HG02610 (cell line): ENCODE measurements at regions not wholly inside any gene's neighbourhood (a gene's known extent, or its start where the extent isn't known, plus 50 kb on each side); places are given as distances from the start of the nearest gene placed in this dataset.
A peak's percentile ranks its signal among the peaks of the same experiment; 100 is the strongest.
"Not testable (repeated sequence)": the region's sequence is repeated elsewhere in the genome, so short reads cannot be mapped to it uniquely, and the experiment has no call there.

Experiments used
- ATAC-seq: cut with Tn5 transposase; IDR thresholded peaks from one replicate; pipeline ENCODE4 v1.9.1; 2021; ENCODE audit warnings: mild to moderate bottlenecking, moderate library complexity; ENCODE audit not compliant: unreplicated experiment

GRCh38 chr6:105564121-105564902 lies 161.4 kb upstream of the PREP start:
- ATAC-seq: no peak

GRCh38 chr6:105562027-105562426 lies 159.1 kb upstream of the PREP start:
- ATAC-seq: no peak

- ATAC-seq: no peak
Observed at GRCh38 chr6:105561486-105561885, 158.6 kb upstream of the PREP start.

- ATAC-seq: peak; percentile 97
Observed at GRCh38 chr6:105560611-105561066, 157.8 kb upstream of the PREP start.

GRCh38 chr6:105557291-105557690 lies 154.4 kb upstream of the PREP start:
- ATAC-seq: no peak

GRCh38 chr6:105553171-105553570 lies 150.3 kb upstream of the PREP start:
- ATAC-seq: no peak

GRCh38 chr6:105550955-105551620 lies 148.2 kb upstream of the PREP start:
- no peak for ATAC-seq

- ATAC-seq: no peak
Observed at GRCh38 chr6:105546754-105547153, 143.9 kb upstream of the PREP start.

GRCh38 chr6:105545947-105546731 lies 143.3 kb upstream of the PREP start:
- ATAC-seq: no peak

- ATAC-seq: no peak
Observed at GRCh38 chr6:105545228-105545920, 142.5 kb upstream of the PREP start.

- no peak for ATAC-seq
Observed at GRCh38 chr6:105539911-105540310, 137.0 kb upstream of the PREP start.

- no peak for ATAC-seq
Observed at GRCh38 chr6:105537981-105538578, 135.2 kb upstream of the PREP start.

GRCh38 chr6:105536961-105537360 lies 134.1 kb upstream of the PREP start:
- ATAC-seq: no peak

- ATAC-seq: no peak
Observed at GRCh38 chr6:105533301-105533700, 130.4 kb upstream of the PREP start.

- ATAC-seq: no peak
Observed at GRCh38 chr6:105526225-105526872, 123.5 kb upstream of the PREP start.

GRCh38 chr6:105522626-105523322 lies 119.9 kb upstream of the PREP start:
- no peak for ATAC-seq

GRCh38 chr6:105519954-105520353 lies 117.1 kb upstream of the PREP start:
- no peak for ATAC-seq

- not testable (repeated sequence) for ATAC-seq
Observed at GRCh38 chr6:105518993-105519392, 116.1 kb upstream of the PREP start.

- ATAC-seq: no peak
Observed at GRCh38 chr6:105515054-105515453, 112.2 kb upstream of the PREP start.
